GM19372 (cell line): ENCODE measurements at regions not wholly inside any gene's neighbourhood (a gene's known extent, or its start where the extent isn't known, plus 50 kb on each side); places are given as distances from the start of the nearest gene placed in this dataset.
"Not testable (repeated sequence)": the region's sequence is repeated elsewhere in the genome, so short reads cannot be mapped to it uniquely, and the experiment has no call there.

ENCODE experiments used
- ATAC-seq: cut with Tn5 transposase; IDR thresholded peaks from one replicate; pipeline ENCODE4 v1.9.1; 2021; ENCODE audit warnings: mild to moderate bottlenecking, low read depth, moderate library complexity; ENCODE audit not compliant: unreplicated experiment

- ATAC-seq, result no peak
Observed at GRCh38 chr4:1562771-1563170, 121.3 kb downstream of the FAM53A start.

GRCh38 chr4:1562371-1562770, 121.7 kb downstream of the FAM53A start:
- no peak for ATAC-seq

- no peak for ATAC-seq
Observed at GRCh38 chr4:1561286-1561990, 122.7 kb downstream of the FAM53A start.

- no peak for ATAC-seq
Observed at GRCh38 chr4:1559896-1560650, 124.0 kb downstream of the FAM53A start.

GRCh38 chr4:1558205-1558604, 125.9 kb downstream of the FAM53A start:
- ATAC-seq, result no peak

GRCh38 chr4:1557221-1557597, 126.9 kb downstream of the FAM53A start:
- no peak for ATAC-seq

- no peak for ATAC-seq
Observed at GRCh38 chr4:1556541-1557220, 127.4 kb downstream of the FAM53A start.

GRCh38 chr4:1554876-1555265, 129.2 kb downstream of the FAM53A start:
- ATAC-seq, result no peak

- ATAC-seq, result no peak
Observed at GRCh38 chr4:1554246-1554875, 129.8 kb downstream of the FAM53A start.

GRCh38 chr4:1553365-1553764, 130.7 kb downstream of the FAM53A start:
- no peak for ATAC-seq

- ATAC-seq, result no peak
Observed at GRCh38 chr4:1552451-1552850, 131.7 kb downstream of the FAM53A start.

- no peak for ATAC-seq
Observed at GRCh38 chr4:1551211-1551610, 132.9 kb downstream of the FAM53A start.

- ATAC-seq, result no peak
Observed at GRCh38 chr4:1550122-1551070, 133.7 kb downstream of the FAM53A start.

GRCh38 chr4:1549638-1550035, 134.5 kb downstream of the FAM53A start:
- no peak for ATAC-seq

GRCh38 chr4:1548827-1549637, 135.1 kb downstream of the FAM53A start:
- not testable (repeated sequence) for ATAC-seq

GRCh38 chr4:1547856-1548826, 136.0 kb downstream of the FAM53A start:
- no peak for ATAC-seq

- ATAC-seq, result no peak
Observed at GRCh38 chr4:1547131-1547855, 136.8 kb downstream of the FAM53A start.
